GM18873 (cell line): ENCODE measurements at regions not wholly inside any gene's neighbourhood (a gene's known extent, or its start where the extent isn't known, plus 50 kb on each side); places are given as distances from the start of the nearest gene placed in this dataset.
"Not testable (repeated sequence)": the region's sequence is repeated elsewhere in the genome, so short reads cannot be mapped to it uniquely, and the experiment has no call there.

Experiments
- ATAC-seq: cut with Tn5 transposase; IDR thresholded peaks from one replicate; pipeline ENCODE4 v1.9.1; 2021; ENCODE audit warnings: mild to moderate bottlenecking, moderate library complexity, moderate number of reproducible peaks; ENCODE audit not compliant: unreplicated experiment, low FRiP score

- ATAC-seq, result no peak
Observed at GRCh38 chr5:56763711-56764466, 51.5 kb upstream of the MAP3K1 start.

DNA sequence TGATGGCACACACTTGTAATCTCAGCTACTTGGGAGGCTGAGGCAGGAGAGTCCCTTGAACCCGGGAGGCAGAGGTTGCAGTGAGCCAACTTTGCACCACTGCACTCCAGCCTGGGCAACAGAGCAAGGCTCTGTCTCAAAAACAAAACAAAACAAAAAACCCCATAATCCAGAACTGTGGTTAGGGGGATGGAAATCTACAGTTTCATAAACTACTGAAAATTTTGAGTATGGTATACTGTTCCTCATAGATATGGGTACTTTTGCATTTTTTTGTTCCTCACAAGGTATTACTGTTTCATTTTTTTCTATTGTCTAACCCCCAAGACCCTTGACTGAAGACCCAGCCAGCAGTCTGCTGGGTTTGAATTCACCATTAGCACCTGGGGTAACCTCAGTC lies 52.2 kb upstream of the MAP3K1 start:
- ATAC-seq, result no peak

DNA sequence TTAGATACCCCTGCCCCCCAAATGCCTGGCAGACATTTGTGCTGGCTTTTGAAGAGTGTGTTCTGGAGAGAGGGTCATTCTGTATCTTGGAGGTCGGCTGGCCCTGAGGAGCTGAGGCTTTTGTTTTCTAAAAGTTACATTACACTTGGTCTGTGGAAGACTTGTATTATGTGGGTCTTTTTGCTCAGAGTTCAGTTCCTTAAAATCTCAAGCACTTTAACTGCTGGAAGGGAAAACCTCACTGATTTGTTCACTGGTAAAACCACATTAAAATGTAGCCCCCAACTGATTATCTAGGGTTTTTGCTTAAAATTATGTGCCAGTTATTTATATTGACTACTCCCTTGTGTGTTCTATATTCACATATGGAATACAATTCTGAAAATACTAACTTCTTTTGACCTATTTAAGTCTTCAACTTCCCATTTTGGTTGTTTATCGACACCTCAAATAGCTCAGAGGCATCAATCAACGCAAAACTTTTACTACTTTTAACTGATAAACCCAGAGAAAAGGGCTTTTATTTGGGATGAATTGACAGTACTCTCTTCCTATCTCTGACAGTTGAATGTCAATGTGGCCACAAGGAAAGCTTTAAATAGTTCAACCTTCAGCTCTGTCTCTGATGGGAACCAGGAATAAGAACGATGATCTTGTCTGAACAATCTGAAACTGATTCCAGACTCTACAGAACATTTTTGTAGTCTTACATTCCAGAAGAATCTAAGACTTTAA lies 54.0 kb upstream of the MAP3K1 start:
- no peak for ATAC-seq

GRCh38 chr5:56760723-56761122 lies 54.6 kb upstream of the MAP3K1 start:
- ATAC-seq, result no peak

DNA sequence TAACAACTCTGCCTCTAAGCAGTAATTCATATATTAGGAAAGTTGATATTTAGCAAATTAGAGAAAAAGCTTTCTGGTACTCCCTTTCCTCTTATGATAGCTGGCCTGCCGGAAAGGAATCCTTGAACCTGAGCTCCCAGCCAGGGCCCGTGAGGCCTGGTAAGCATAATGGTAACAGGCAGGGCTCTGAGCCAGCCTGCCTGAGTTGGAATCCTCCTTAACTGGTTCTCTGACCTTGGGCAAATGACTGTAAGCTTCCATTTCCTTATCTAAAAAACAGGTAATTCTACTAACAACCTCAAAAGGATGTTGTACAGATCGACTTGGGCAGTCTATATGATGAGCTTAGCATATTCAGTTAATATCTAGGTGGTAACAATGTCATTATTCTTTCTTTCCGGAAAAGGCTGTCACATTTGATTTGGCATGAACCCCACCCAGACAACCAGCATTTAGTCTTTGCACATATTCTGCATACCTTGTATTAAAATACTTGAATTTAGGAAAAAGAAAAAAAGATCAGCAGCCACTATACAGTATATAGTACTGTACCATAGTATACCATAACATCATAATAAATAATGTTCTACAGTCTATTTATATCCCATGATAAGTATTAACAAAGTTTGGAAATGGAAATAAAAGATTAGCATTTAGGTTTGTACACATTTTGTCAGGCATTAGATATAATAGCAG lies 55.7 kb upstream of the MAP3K1 start:
- no peak for ATAC-seq

- no peak for ATAC-seq
Observed at GRCh38 chr5:56757077-56757476, 58.3 kb upstream of the MAP3K1 start.

DNA sequence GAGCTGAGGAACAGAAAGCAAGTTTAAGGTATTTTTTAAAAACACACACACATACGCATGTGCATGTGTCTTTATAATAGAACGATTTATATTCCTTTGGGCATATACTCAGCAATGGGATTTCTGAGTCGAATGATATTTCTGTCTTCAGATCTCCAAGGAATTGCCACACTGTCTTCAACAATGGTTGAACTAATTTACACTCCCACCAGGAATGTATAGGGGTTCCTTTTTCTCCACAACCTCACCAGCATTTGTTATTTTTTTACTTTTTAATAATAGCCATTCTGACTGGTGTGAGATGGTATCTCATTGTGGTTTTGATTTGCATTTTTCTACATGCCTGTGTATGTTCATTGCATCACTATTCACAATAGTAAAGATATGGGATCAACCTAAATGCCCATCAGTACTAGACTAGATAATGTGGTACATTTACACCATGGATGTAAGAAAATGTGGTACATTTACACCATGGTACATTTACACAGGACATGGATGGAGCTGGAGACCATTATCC lies 60.3 kb upstream of the MAP3K1 start:
- ATAC-seq, result no peak

GRCh38 chr5:56753588-56753987 lies 61.8 kb upstream of the MAP3K1 start:
- ATAC-seq, result not testable (repeated sequence)

DNA sequence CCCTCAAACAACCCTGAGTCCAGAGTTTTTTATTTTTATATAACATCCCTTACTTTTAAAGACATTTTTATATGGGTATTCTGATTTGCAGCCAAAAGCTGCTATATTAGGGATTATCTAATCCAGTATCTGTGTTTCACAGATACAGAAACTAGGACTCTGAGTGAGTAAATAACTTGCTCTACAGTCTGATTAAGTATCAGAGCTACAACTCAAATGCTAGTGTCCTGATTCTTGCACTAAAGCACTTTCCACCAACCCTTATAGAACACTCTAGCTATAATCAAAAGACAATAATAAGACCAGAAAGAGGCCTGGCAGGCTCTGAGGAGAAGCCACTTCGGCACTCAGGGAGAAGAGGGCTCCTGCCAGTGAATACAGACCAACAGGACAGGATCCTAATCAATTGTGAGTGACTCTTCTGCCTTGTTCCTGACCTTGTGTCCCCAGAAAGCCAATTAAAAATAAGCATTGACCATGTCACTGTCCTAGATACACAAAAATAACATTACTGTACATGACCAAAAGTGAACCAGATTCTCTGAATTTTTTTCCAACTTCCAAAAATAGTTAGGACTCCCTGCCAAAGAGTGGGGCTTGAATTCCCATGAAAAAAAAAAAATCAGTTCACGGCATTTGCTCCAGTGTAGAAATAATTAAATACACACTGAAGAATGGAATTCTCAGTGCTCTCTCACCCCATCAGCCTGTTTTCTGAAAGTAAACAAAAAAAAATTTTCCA lies 63.6 kb upstream of the MAP3K1 start:
- ATAC-seq, result no peak

- no peak for ATAC-seq
Observed at GRCh38 chr5:56749842-56750241, 65.5 kb upstream of the MAP3K1 start.

DNA sequence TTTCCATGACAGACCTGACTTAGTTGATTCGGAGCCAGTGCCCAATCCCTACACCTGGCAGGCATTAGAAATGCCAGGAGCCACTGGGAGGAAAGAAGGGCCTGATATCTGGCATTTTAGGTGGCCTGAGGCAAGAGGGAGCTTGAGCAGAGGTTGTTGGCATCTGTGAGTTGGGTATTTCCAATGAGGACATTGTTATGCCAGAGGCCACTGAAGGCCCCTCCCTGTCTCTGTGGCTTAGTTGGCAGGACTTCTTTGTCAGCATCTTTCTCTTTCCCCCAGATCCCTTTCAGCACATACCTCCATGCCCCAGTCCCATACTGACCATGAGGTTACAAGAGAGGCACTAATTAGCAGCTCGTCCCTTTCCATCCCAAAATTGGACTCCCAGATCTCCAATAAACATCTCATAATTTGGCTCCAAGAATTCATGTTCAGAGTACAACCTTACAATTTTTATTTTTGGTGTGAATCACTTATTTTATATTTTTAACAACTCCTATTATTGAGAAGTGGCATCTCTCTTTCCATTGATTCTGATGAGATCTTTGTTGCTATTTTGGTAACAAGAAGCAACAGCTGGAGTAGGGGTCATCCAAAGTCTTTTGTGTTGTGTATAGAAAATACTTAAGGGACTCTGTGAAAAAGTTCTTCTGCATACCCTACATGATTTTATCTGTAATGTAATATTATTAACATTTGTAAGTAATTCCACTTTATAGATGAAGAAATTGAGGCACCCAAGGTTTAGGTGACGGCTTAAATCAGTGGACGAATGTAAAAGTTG lies 68.6 kb upstream of the MAP3K1 start:
- ATAC-seq, result no peak

GRCh38 chr5:56745864-56746263 lies 69.5 kb upstream of the MAP3K1 start:
- no peak for ATAC-seq

DNA sequence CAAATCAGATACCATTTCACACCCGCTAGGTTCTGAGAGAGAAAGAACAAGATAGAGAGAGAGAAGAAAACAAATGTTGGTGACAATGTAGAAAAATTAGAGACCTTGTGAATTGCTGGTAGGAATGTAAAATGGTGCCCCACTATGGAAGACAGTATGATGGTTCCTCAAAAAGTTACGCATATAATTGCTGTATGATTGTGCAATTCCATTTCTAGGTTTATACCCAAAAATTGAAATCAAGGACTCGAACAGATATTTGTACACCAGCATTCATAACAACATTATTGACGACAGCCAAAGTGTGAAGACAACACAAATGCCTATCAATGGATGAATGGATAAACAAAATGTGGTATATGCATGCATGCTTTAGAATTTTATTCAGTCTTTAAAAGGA lies 74.5 kb upstream of the MAP3K1 start:
- no peak for ATAC-seq

DNA sequence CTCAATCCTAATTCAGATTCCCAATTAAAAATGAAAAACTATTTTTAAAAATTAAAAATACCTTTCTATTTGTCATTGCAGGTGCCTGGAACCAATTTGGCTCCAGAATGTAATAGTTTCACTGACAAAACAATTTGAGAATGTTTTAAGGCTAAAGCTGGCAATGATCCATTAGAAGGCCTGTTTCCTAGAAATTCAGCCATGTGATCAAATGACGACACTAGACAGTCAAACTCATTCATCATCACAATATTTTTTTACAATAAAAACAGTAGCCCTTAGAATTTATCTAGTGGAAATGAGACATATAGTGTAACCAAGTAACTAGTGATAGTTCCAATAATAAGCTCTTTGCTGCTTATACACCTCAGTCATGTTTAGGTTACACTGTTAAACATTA lies 75.4 kb upstream of the MAP3K1 start:
- no peak for ATAC-seq

DNA sequence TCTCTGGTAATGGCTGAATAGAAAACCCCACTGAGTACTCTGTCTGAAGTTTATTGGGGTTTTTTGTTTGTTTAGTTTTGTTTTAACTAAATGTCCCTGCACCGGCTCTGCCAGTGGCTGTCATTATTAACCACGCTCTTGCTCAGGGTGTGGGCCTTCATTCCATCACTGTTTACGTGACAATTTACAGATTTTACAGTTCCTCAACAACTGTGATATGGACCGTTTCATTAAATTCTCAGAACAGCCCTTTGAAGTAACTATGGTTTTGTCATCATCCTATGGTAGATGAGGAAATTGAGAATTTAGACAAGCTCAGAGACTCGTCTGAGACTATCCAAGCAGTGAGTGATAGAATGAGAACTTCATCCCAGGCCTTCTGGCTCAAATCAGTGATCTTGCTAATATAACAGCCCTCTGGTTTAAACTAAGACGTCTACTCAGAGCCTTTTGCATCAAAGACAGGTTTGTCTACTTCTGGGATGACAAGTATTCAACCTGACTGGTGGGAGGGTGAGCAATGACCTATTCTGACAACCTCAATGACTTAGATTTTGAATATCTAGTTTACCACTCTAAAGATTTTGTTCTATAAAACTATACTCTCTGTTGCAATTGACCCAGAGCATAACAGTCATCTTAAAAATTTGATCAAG lies 77.3 kb upstream of the MAP3K1 start:
- no peak for ATAC-seq

- no peak for ATAC-seq
Observed at GRCh38 chr5:56737002-56737621, 78.2 kb upstream of the MAP3K1 start.

- ATAC-seq, result no peak
Observed at GRCh38 chr5:56735849-56736641, 79.3 kb upstream of the MAP3K1 start.

GRCh38 chr5:56734091-56734694 lies 81.2 kb upstream of the MAP3K1 start:
- no peak for ATAC-seq
